ENCODE measurements at regions not wholly inside any gene's neighbourhood (a gene's known extent, or its start where the extent isn't known, plus 50 kb on each side); places are given as distances from the start of the nearest gene placed in this dataset.
"Not testable (repeated sequence)": the region's sequence is repeated elsewhere in the genome, so short reads cannot be mapped to it uniquely, and the experiment has no call there.

DNA sequence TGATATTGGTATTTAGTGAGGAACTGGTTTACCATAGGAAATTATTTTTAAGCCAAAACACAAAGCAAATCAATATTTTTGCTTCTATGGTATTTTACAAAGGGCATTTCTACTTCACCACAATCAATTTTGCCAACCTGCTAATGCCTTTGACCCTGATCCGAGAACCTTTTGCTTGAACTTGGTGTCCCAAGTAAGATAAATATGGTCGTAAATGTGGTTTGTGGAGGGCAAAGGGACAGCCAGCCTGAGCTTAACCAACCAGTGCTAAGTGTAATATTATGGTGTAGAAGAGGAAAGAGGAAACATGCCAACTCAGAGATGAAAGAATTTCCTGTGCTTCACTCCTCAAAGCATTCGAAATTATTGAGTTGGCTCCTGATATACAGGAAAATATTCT lies 148.4 kb downstream of the C3orf38 start:
- POLR2A ChIA-PET (ENCODE audit: unreplicated experiment) = no interaction called here
- H3K9ac ChIP-seq (ENCODE audit: low read length) = no peak overlapping the region
- no peak overlapping the region for H3K4me3 ChIP-seq (ENCODE audit: low read length)
- no peaks in the 10 kb centered on the region for H3K36me3 ChIP-seq (ENCODE audit: low read depth, low read length)
- no peaks in the 10 kb centered on the region for H3K9me3 ChIP-seq (ENCODE audit: low read length)
- H4K20me1 ChIP-seq (ENCODE audit: low read length) = no peaks in the 10 kb centered on the region
- H3F3A ChIP-seq (ENCODE audit: low read length, unreplicated experiment) = no peaks in the 10 kb centered on the region
- no peaks in the 10 kb centered on the region for H3K79me2 ChIP-seq (ENCODE audit: low read length)
- H3K4me2 ChIP-seq (ENCODE audit: low read length) = no peak overlapping the region
- CTCF ChIA-PET = no interaction called here
- no peak overlapping the region for H3K27ac ChIP-seq (ENCODE audit: low read length)
- H3K27me3 ChIP-seq (ENCODE audit: low read length) = no peaks in the 10 kb centered on the region
- TF ChIP-seq, protein P1, sequence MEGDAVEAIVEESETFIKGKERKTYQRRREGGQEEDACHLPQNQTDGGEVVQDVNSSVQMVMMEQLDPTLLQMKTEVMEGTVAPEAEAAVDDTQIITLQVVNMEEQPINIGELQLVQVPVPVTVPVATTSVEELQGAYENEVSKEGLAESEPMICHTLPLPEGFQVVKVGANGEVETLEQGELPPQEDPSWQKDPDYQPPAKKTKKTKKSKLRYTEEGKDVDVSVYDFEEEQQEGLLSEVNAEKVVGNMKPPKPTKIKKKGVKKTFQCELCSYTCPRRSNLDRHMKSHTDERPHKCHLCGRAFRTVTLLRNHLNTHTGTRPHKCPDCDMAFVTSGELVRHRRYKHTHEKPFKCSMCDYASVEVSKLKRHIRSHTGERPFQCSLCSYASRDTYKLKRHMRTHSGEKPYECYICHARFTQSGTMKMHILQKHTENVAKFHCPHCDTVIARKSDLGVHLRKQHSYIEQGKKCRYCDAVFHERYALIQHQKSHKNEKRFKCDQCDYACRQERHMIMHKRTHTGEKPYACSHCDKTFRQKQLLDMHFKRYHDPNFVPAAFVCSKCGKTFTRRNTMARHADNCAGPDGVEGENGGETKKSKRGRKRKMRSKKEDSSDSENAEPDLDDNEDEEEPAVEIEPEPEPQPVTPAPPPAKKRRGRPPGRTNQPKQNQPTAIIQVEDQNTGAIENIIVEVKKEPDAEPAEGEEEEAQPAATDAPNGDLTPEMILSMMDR (conservative IDR thresholded peaks at IDR 0.05; ENCODE audit: low read depth, low read length) = no peak
- TF ChIP-seq EZH2phosphoT487 (IDR thresholded peaks at IDR 0.05; ENCODE audit: borderline replicate concordance, low read length) (no peak), EZH2 (IDR thresholded peaks at IDR 0.05; ENCODE audit: low read length, unreplicated experiment) (no peak)
- DNase-seq (no peak), ATAC-seq (no peak)
- H3K9me2 ChIP-seq (replicated peaks; ENCODE audit: low read length) = no peaks in the 10 kb centered on the region
- H3K4me1 ChIP-seq (ENCODE audit: insufficient read depth, low read length) = no peaks in the 10 kb centered on the region; the same call in 1 of the 2 replicates
- BruUV-seq (replicated peaks) = no TSS peak
- intact Hi-C loops (cut with micrococcal nuclease) = no loop called here
- H2AFZ ChIP-seq (ENCODE audit: low read length) = no peak overlapping the region

- no peaks in the 10 kb centered on the region for H3K9me3 ChIP-seq (ENCODE audit: low read length)
- H3K9me2 ChIP-seq (replicated peaks; ENCODE audit: low read length) = no peaks in the 10 kb centered on the region
- intact Hi-C loops (cut with micrococcal nuclease) = no loop called here
- no peaks in the 10 kb centered on the region for H3F3A ChIP-seq (ENCODE audit: low read length, unreplicated experiment)
- ATAC-seq (peak; percentile 71), DNase-seq (peak; percentile 56)
- no peak overlapping the region for H3K4me2 ChIP-seq (ENCODE audit: low read length)
- no peaks in the 10 kb centered on the region for H3K36me3 ChIP-seq (ENCODE audit: low read depth, low read length)
- TF ChIP-seq, protein P1 (conservative IDR thresholded peaks at IDR 0.05; ENCODE audit: low read depth, low read length) = no peak
- TF ChIP-seq EZH2phosphoT487 (IDR thresholded peaks at IDR 0.05; ENCODE audit: borderline replicate concordance, low read length) (no peak), EZH2 (IDR thresholded peaks at IDR 0.05; ENCODE audit: low read length, unreplicated experiment) (no peak)
- CTCF ChIA-PET = no interaction called here
- H2AFZ ChIP-seq (ENCODE audit: low read length) = no peak overlapping the region
- peaks cover 6% of the 10 kb centered on the region for H3K27me3 ChIP-seq (ENCODE audit: low read length)
- no peaks in the 10 kb centered on the region for H4K20me1 ChIP-seq (ENCODE audit: low read length)
- H3K79me2 ChIP-seq (ENCODE audit: low read length) = no peaks in the 10 kb centered on the region
- no TSS peak for BruUV-seq (replicated peaks)
- POLR2A ChIA-PET (ENCODE audit: unreplicated experiment) = no interaction called here
- H3K4me3 ChIP-seq (ENCODE audit: low read length) = no peak overlapping the region
- no peak overlapping the region for H3K9ac ChIP-seq (ENCODE audit: low read length)
- H3K27ac ChIP-seq (ENCODE audit: low read length) = peak overlapping the region; percentile 67
- H3K4me1 ChIP-seq (ENCODE audit: insufficient read depth, low read length) = no peaks in the 10 kb centered on the region; the same call in 1 of the 2 replicates
These were observed 151.7 kb downstream of the C3orf38 start for GRCh38 chr3:88301273-88301995.

DNA sequence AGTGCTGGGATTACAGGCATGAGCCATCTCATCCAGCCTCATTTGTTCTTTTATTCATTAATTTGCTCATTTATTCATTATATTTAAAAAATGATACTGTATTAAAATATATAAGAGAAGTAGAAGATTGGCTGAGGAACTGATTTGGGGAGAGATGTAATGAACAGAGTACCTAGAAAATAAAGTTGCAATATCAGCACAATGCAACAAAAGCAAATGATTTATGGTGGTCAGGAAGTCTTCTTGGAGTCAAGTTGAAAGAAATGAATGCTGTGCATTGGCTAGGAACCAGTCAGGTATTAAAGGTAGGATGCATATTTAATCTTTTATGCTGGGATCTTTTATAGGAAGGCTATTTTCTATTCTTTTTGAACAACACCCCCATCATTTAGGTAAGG lies 152.2 kb downstream of the C3orf38 start:
- no peak overlapping the region for H2AFZ ChIP-seq (ENCODE audit: low read length)
- H3K9me3 ChIP-seq (ENCODE audit: low read length) = no peaks in the 10 kb centered on the region
- ATAC-seq = no peak
- H3K27ac ChIP-seq (ENCODE audit: low read length) = peak overlapping the region; percentile 40
- H3K9me2 ChIP-seq (replicated peaks; ENCODE audit: low read length) = no peaks in the 10 kb centered on the region
- no peak overlapping the region for H3K4me2 ChIP-seq (ENCODE audit: low read length)
- no peaks in the 10 kb centered on the region for H3F3A ChIP-seq (ENCODE audit: low read length, unreplicated experiment)
- no peaks in the 10 kb centered on the region for H3K79me2 ChIP-seq (ENCODE audit: low read length)
- BruUV-seq (replicated peaks) = no TSS peak
- no peak overlapping the region for H3K4me3 ChIP-seq (ENCODE audit: low read length)
- POLR2A ChIA-PET (ENCODE audit: unreplicated experiment) = no interaction called here
- TF ChIP-seq EZH2 (IDR thresholded peaks at IDR 0.05; ENCODE audit: low read length, unreplicated experiment) (no peak), EZH2phosphoT487 (IDR thresholded peaks at IDR 0.05; ENCODE audit: borderline replicate concordance, low read length) (no peak)
- TF ChIP-seq, protein P1 (conservative IDR thresholded peaks at IDR 0.05; ENCODE audit: low read depth, low read length) = no peak
- H3K27me3 ChIP-seq (ENCODE audit: low read length) = peaks cover 7% of the 10 kb centered on the region
- H3K9ac ChIP-seq (ENCODE audit: low read length) = no peak overlapping the region
- no peaks in the 10 kb centered on the region for H4K20me1 ChIP-seq (ENCODE audit: low read length)
- no peak for DNase-seq
- H3K36me3 ChIP-seq (ENCODE audit: low read depth, low read length) = no peaks in the 10 kb centered on the region
- intact Hi-C loops (cut with micrococcal nuclease) = no loop called here
- CTCF ChIA-PET = no interaction called here
- no peaks in the 10 kb centered on the region; the same call in 1 of the 2 replicates for H3K4me1 ChIP-seq (ENCODE audit: insufficient read depth, low read length)

DNA sequence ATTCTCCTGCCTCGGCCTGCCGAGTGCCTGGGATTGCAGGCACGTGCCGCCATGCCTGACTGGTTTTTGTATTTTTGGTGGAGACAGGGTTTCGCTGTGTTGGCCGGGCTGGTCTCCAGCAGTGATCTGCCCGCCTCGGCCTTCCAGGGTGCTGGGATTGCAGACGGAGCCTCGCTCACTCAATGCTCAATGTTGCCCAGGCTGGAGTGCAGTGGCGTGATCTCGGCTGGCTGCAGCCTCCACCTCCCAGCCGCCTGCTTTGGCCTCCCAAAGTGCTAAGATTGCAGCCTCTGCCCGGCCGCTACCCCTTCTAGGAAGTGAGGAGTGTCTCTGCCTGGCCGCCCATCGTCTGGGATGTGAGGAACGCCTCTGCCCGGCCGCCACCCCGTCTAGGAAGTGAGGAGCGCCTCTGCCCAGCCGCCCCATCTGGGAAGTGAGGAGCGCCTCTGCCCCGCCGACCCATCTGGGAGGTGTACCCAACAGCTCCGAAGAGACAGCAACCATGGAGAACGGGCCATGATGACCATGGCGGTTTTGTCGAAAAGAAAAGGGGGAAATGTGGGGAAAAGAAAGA lies 153.7 kb downstream of the C3orf38 start:
- intact Hi-C loops (cut with micrococcal nuclease); DNase-seq; H3K9ac ChIP-seq (ENCODE audit: low read length); H3K9me3 ChIP-seq (ENCODE audit: low read length); H4K20me1 ChIP-seq (ENCODE audit: low read length); CTCF ChIA-PET; H3K79me2 ChIP-seq (ENCODE audit: low read length); H3K4me1 ChIP-seq (ENCODE audit: insufficient read depth, low read length); H3K9me2 ChIP-seq (replicated peaks; ENCODE audit: low read length); BruUV-seq (replicated peaks); H2AFZ ChIP-seq (ENCODE audit: low read length); POLR2A ChIA-PET (ENCODE audit: unreplicated experiment); H3K27ac ChIP-seq (ENCODE audit: low read length); H3K4me3 ChIP-seq (ENCODE audit: low read length); H3F3A ChIP-seq (ENCODE audit: low read length, unreplicated experiment); H3K4me2 ChIP-seq (ENCODE audit: low read length); H3K36me3 ChIP-seq (ENCODE audit: low read depth, low read length); ATAC-seq: not testable (repeated sequence)
- H3K27me3 ChIP-seq (ENCODE audit: low read length) = peaks cover 18% of the 10 kb centered on the region

Data from PC-3 (cell line).